ENCODE measurements at regions not wholly inside any gene's neighbourhood (a gene's known extent, or its start where the extent isn't known, plus 50 kb on each side); places are given as distances from the start of the nearest gene placed in this dataset.

GRCh38 chr12:82029936-82030335 is 270.8 kb upstream of the PPFIA2 start:
- no peak overlapping the region for H3K27ac Mint-ChIP-seq
- TF ChIP-seq CTCF (IDR thresholded peaks at IDR 0.05; ENCODE audit: unreplicated experiment in 3 of 3): no peak
- H3K9me3 Mint-ChIP-seq: no peaks in the 10 kb centered on the region
- H3K27me3 Mint-ChIP-seq (ENCODE audit: low read depth): no peaks in the 10 kb centered on the region
- H3K4me3 Mint-ChIP-seq: no peak overlapping the region
- H3K4me1 Mint-ChIP-seq: no peaks in the 10 kb centered on the region
- H3K36me3 Mint-ChIP-seq (ENCODE audit: low read depth): no peaks in the 10 kb centered on the region

GRCh38 chr12:82028772-82029171 is 269.6 kb upstream of the PPFIA2 start:
- Mint-ChIP-seq H3K9me3 (no peaks in the 10 kb centered on the region), H3K27me3 (ENCODE audit: low read depth) (no peaks in the 10 kb centered on the region), H3K36me3 (ENCODE audit: low read depth) (no peaks in the 10 kb centered on the region), H3K4me1 (no peaks in the 10 kb centered on the region), H3K4me3 (no peak overlapping the region), H3K27ac (no peak overlapping the region)
- TF ChIP-seq CTCF (IDR thresholded peaks at IDR 0.05; ENCODE audit: unreplicated experiment in 3 of 3): no peak

- Mint-ChIP-seq H3K36me3 (ENCODE audit: low read depth) (no peaks in the 10 kb centered on the region), H3K27ac (no peak overlapping the region), H3K9me3 (no peaks in the 10 kb centered on the region), H3K4me3 (no peak overlapping the region), H3K27me3 (ENCODE audit: low read depth) (no peaks in the 10 kb centered on the region), H3K4me1 (no peaks in the 10 kb centered on the region)
- TF ChIP-seq CTCF (IDR thresholded peaks at IDR 0.05; ENCODE audit: unreplicated experiment in 3 of 3): no peak
Observed at GRCh38 chr12:82027612-82028011, 268.5 kb upstream of the PPFIA2 start.

GRCh38 chr12:82025462-82025861 is 266.3 kb upstream of the PPFIA2 start:
- no peak for TF ChIP-seq CTCF (IDR thresholded peaks at IDR 0.05; ENCODE audit: unreplicated experiment in 3 of 3)
- no peak overlapping the region for H3K27ac Mint-ChIP-seq
- H3K9me3 Mint-ChIP-seq: no peaks in the 10 kb centered on the region
- H3K36me3 Mint-ChIP-seq (ENCODE audit: low read depth): no peaks in the 10 kb centered on the region
- H3K4me3 Mint-ChIP-seq: no peak overlapping the region
- no peaks in the 10 kb centered on the region for H3K4me1 Mint-ChIP-seq
- no peaks in the 10 kb centered on the region for H3K27me3 Mint-ChIP-seq (ENCODE audit: low read depth)

- Mint-ChIP-seq H3K4me1 (no peaks in the 10 kb centered on the region), H3K27ac (no peak overlapping the region), H3K9me3 (peaks cover 6% of the 10 kb centered on the region), H3K36me3 (ENCODE audit: low read depth) (no peaks in the 10 kb centered on the region), H3K4me3 (no peak overlapping the region), H3K27me3 (ENCODE audit: low read depth) (no peaks in the 10 kb centered on the region)
- no peak for TF ChIP-seq CTCF (IDR thresholded peaks at IDR 0.05; ENCODE audit: unreplicated experiment in 3 of 3)
Observed at GRCh38 chr12:82019533-82019932, 260.4 kb upstream of the PPFIA2 start.

GRCh38 chr12:82015623-82016347 is 256.6 kb upstream of the PPFIA2 start:
- H3K27me3 Mint-ChIP-seq (ENCODE audit: low read depth): no peaks in the 10 kb centered on the region
- H3K4me1 Mint-ChIP-seq: no peaks in the 10 kb centered on the region
- H3K36me3 Mint-ChIP-seq (ENCODE audit: low read depth): no peaks in the 10 kb centered on the region
- H3K9me3 Mint-ChIP-seq: peaks cover 6% of the 10 kb centered on the region
- no peak overlapping the region for H3K4me3 Mint-ChIP-seq
- peak overlapping the region; percentile 76 to 98 (median 89) for H3K27ac Mint-ChIP-seq
- no peak for TF ChIP-seq CTCF (IDR thresholded peaks at IDR 0.05; ENCODE audit: unreplicated experiment in 3 of 3)
